ENCODE measurements at regions not wholly inside any gene's neighbourhood (a gene's known extent, or its start where the extent isn't known, plus 50 kb on each side); places are given as distances from the start of the nearest gene placed in this dataset.

DNA sequence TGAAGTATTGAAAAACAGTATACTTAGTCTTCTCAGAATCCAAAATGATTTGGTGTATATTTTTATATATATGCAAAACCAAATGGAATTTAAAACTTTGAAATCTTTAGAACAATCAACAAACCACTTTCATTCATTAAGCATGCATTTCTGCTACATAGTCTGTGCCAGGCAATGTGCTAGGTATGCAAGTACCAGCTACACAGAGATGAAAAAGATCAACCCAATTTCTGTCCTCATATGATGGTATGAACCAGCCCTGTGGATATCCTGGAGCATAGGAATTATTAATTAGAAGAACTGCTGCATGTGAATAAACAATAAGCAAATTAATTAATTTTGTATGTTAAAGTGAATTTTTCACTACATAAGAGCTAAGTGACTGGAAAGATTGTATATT is 51.2 kb upstream of the RTN4 start:
- no peak for DNase-seq

DNA sequence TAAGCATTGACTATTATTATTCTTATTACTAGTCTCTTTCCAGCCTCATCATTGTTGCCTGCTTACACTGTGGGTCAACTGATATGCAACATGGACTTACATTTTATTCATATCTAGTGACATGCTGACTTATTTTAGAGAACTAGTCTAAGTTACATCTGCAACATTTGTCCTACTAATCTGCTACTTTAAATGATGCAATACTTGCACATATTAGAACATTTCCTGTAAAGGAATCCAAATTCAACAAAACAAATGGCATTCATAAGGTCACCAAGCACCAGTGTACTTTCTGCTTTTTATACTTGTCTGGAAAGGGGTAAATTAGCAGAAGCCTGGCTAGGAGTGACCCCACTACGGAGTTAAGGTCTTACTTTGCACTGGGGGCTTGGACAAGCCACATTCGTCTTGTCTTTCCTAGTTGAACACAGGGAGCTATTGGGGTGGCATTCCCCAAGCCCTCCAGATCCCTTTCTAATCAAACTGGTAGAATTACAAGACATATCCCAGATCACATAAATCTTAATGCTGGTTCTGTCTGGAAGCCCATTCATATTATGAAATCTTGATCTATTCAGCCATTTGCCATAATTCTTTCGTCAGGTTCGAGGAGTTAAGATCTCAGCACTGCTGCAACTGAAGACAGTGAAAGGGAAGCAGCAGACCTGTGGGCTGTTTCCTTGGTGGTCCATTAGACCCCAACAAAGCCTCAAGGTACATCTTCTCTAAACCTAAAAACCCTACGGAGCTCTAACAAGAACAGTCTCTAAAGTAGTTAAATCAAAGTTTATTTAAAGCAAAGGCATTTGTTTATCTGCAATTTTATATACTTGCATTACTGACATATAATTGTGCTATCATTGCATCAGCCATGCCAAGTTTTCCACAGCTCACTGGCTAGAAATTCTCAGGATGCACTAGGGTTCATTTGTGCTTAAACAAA is 49.9 kb upstream of the RTN4 start:
- DNase-seq, result no peak
